ENCODE measurements at regions not wholly inside any gene's neighbourhood (a gene's known extent, or its start where the extent isn't known, plus 50 kb on each side); places are given as distances from the start of the nearest gene placed in this dataset.

DNA sequence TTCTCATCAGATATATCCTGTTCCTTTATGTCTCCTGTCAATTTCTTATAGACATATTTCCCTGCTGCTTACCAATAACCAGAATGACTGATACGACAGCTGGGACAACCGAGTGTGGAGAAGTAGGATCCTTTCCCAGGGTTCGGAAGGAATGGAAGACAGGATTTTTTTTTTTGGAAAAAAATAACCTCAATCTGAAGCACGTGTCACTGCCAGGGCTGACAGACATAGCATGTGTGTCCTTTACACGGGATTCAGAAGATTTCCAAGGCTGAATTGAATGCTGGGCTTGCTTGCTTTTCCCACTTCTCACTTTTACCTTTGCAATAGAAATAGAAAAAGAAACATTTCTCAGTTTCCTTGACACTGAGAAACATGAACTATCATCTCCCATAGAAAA, 245.7 kb downstream of the GRIN2B start:
- intact Hi-C loops (cut with micrococcal nuclease), result no loop called here

GRCh38 chr12:13734584-13735152, 246.7 kb downstream of the GRIN2B start:
- intact Hi-C loops (cut with micrococcal nuclease), result no loop called here
- H3K27ac Mint-ChIP-seq, result no peak overlapping the region

More for the DNA sequence above, 245.7 kb downstream of the GRIN2B start:
- no peak overlapping the region for H3K27ac Mint-ChIP-seq
- peaks cover 8% of the 10 kb centered on the region for H3K27me3 Mint-ChIP-seq
- no peaks in the 10 kb centered on the region for H3K36me3 Mint-ChIP-seq
- no peaks in the 10 kb centered on the region for H3K4me1 Mint-ChIP-seq (ENCODE audit: low read depth)
- POLR2A ChIA-PET, result no interaction called here
- H3K4me3 Mint-ChIP-seq, result no peak overlapping the region
- no peaks in the 10 kb centered on the region for H3K9me3 Mint-ChIP-seq
- CTCF ChIA-PET, result no interaction called here
- no peak for DNase-seq

GRCh38 chr12:13727707-13728195, 253.7 kb downstream of the GRIN2B start:
- ChIA-PET CTCF (no interaction called here), POLR2A (no interaction called here)
- H3K4me3 Mint-ChIP-seq, result no peak overlapping the region
- no peak for DNase-seq
- intact Hi-C loops (cut with micrococcal nuclease), result no loop called here
- peaks cover 4% of the 10 kb centered on the region for H3K27me3 Mint-ChIP-seq
- H3K27ac Mint-ChIP-seq, result no peak overlapping the region
- no peaks in the 10 kb centered on the region for H3K4me1 Mint-ChIP-seq (ENCODE audit: low read depth)
- no peaks in the 10 kb centered on the region for H3K36me3 Mint-ChIP-seq
- H3K9me3 Mint-ChIP-seq, result no peaks in the 10 kb centered on the region

More at GRCh38 chr12:13734584-13735152, 246.7 kb downstream of the GRIN2B start:
- ChIA-PET CTCF (no interaction called here), POLR2A (no interaction called here)
- H3K4me1 Mint-ChIP-seq (ENCODE audit: low read depth), result no peaks in the 10 kb centered on the region
- H3K9me3 Mint-ChIP-seq, result no peaks in the 10 kb centered on the region
- H3K36me3 Mint-ChIP-seq, result no peaks in the 10 kb centered on the region
- H3K27me3 Mint-ChIP-seq, result peaks cover 9% of the 10 kb centered on the region
- DNase-seq, result no peak
- no peak overlapping the region for H3K4me3 Mint-ChIP-seq

DNA sequence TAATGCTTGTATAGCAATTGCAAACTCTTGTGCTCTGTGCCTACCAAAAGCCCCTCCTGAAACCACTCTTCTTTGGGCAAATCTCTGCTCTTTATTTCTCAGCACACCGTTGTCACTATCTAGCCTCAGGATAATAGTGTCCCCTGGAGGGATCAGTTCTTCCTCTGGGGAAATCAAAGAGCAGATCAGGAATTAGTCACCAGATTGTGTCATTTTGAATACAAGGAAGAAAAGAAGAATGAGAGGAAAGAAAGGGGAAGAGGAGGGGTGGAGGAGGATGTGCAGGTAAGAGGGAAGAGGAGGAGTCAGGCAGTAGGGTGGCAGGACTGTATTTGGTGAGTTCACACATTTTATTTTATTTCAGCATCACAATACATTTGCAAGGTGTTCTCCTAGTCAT, 256.4 kb downstream of the GRIN2B start:
- intact Hi-C loops (cut with micrococcal nuclease), result no loop called here
- H3K9me3 Mint-ChIP-seq, result no peaks in the 10 kb centered on the region
- no peaks in the 10 kb centered on the region for H3K4me1 Mint-ChIP-seq (ENCODE audit: low read depth)
- POLR2A ChIA-PET, result no interaction called here
- no peak overlapping the region for H3K27ac Mint-ChIP-seq
- no peaks in the 10 kb centered on the region for H3K27me3 Mint-ChIP-seq
- no peak for DNase-seq
- no peak overlapping the region for H3K4me3 Mint-ChIP-seq
- CTCF ChIA-PET, result no interaction called here
- H3K36me3 Mint-ChIP-seq, result no peaks in the 10 kb centered on the region

GRCh38 chr12:13724136-13724535, 257.3 kb downstream of the GRIN2B start:
- intact Hi-C loops (cut with micrococcal nuclease), result no loop called here
- Mint-ChIP-seq H3K36me3 (no peaks in the 10 kb centered on the region), H3K4me1 (ENCODE audit: low read depth) (no peaks in the 10 kb centered on the region), H3K27ac (no peak overlapping the region), H3K9me3 (no peaks in the 10 kb centered on the region), H3K27me3 (no peaks in the 10 kb centered on the region), H3K4me3 (no peak overlapping the region)
- no peak for DNase-seq
- POLR2A ChIA-PET, result no interaction called here
- CTCF ChIA-PET, result no interaction called here

- ChIA-PET CTCF (no interaction called here), POLR2A (no interaction called here)
- DNase-seq, result no peak
- no peaks in the 10 kb centered on the region for H3K36me3 Mint-ChIP-seq
- H3K4me1 Mint-ChIP-seq (ENCODE audit: low read depth), result no peaks in the 10 kb centered on the region
- intact Hi-C loops (cut with micrococcal nuclease), result no loop called here
- H3K27me3 Mint-ChIP-seq, result no peaks in the 10 kb centered on the region
- H3K9me3 Mint-ChIP-seq, result no peaks in the 10 kb centered on the region
- no peak overlapping the region for H3K27ac Mint-ChIP-seq
- no peak overlapping the region for H3K4me3 Mint-ChIP-seq
Observed at GRCh38 chr12:13719986-13720385, 261.4 kb downstream of the GRIN2B start.

- Mint-ChIP-seq H3K27me3 (no peaks in the 10 kb centered on the region), H3K27ac (no peak overlapping the region), H3K36me3 (no peaks in the 10 kb centered on the region), H3K4me3 (no peak overlapping the region), H3K9me3 (no peaks in the 10 kb centered on the region), H3K4me1 (ENCODE audit: low read depth) (no peaks in the 10 kb centered on the region)
- intact Hi-C loops (cut with micrococcal nuclease), result no loop called here
- ChIA-PET CTCF (no interaction called here), POLR2A (no interaction called here)
- DNase-seq, result no peak
Observed at GRCh38 chr12:13718271-13718670, 263.1 kb downstream of the GRIN2B start.

GRCh38 chr12:13716119-13716518, 265.3 kb downstream of the GRIN2B start:
- CTCF ChIA-PET, result no interaction called here
- intact Hi-C loops (cut with micrococcal nuclease), result no loop called here
- POLR2A ChIA-PET, result no interaction called here

GRCh38 chr12:13713556-13714410, 267.6 kb downstream of the GRIN2B start:
- Mint-ChIP-seq H3K9me3 (no peaks in the 10 kb centered on the region), H3K4me3 (no peak overlapping the region), H3K27ac (no peak overlapping the region), H3K27me3 (no peaks in the 10 kb centered on the region), H3K4me1 (ENCODE audit: low read depth) (no peaks in the 10 kb centered on the region), H3K36me3 (no peaks in the 10 kb centered on the region)
- DNase-seq, result no peak
- POLR2A ChIA-PET, result no interaction called here
- intact Hi-C loops (cut with micrococcal nuclease), result no loop called here
- CTCF ChIA-PET, result no interaction called here

More at GRCh38 chr12:13716119-13716518, 265.3 kb downstream of the GRIN2B start:
- Mint-ChIP-seq H3K27ac (no peak overlapping the region), H3K4me1 (ENCODE audit: low read depth) (no peaks in the 10 kb centered on the region), H3K36me3 (no peaks in the 10 kb centered on the region), H3K27me3 (no peaks in the 10 kb centered on the region), H3K9me3 (no peaks in the 10 kb centered on the region), H3K4me3 (no peak overlapping the region)
- no peak for DNase-seq

DNA sequence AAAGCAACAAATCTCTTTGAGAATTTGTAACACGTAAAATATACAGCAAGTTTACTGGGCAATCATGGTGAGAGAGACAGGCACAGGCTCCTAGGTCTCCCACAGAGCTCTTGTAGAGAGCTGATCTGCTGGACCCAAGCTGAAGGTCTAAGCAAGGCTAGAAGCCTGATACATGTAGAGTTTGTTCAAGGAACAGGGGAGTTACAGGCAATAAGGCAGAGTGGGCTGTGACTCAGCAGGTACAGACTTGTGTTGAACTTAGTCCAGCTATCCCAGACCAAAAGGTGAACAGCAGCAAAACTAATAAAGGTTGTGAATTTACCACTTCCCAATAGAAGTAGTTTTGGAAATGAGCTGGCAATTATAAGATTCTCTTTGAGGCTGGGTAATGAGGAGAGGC, 273.6 kb downstream of the GRIN2B start:
- H3K4me1 Mint-ChIP-seq (ENCODE audit: low read depth), result no peaks in the 10 kb centered on the region
- POLR2A ChIA-PET, result no interaction called here
- H3K27me3 Mint-ChIP-seq, result no peaks in the 10 kb centered on the region
- CTCF ChIA-PET, result no interaction called here
- no peaks in the 10 kb centered on the region for H3K9me3 Mint-ChIP-seq
- no peak for DNase-seq
- H3K27ac Mint-ChIP-seq, result no peak overlapping the region
- intact Hi-C loops (cut with micrococcal nuclease), result no loop called here
- no peaks in the 10 kb centered on the region for H3K36me3 Mint-ChIP-seq
- no peak overlapping the region for H3K4me3 Mint-ChIP-seq

GRCh38 chr12:13702381-13702780, 279.0 kb downstream of the GRIN2B start:
- POLR2A ChIA-PET, result no interaction called here
- no peak for DNase-seq
- Mint-ChIP-seq H3K27me3 (no peaks in the 10 kb centered on the region), H3K27ac (no peak overlapping the region), H3K9me3 (no peaks in the 10 kb centered on the region), H3K36me3 (no peaks in the 10 kb centered on the region), H3K4me1 (ENCODE audit: low read depth) (no peaks in the 10 kb centered on the region), H3K4me3 (no peak overlapping the region)
- intact Hi-C loops (cut with micrococcal nuclease), result no loop called here
- CTCF ChIA-PET, result no interaction called here

DNA sequence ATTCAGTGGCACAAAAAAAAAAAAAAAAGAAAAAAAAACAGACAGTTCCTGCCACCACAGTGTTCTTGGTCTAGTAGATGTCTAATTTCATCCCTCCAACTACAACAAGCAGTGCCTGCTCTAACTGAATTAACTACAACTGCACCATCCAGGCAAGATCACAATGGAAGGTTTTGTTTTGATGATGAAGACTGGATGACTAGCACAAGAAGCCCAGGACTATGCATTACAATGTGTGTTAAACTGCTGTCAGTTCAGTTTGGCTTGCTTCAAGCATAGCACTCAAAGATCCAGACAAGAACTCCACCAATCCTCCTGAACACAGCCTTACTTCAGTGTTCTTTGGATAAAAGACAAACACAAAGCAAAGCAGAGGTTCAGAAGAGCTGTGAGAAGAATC, 279.9 kb downstream of the GRIN2B start:
- intact Hi-C loops (cut with micrococcal nuclease), result no loop called here
- ChIA-PET POLR2A (no interaction called here), CTCF (no interaction called here)
- no peak overlapping the region for H3K27ac Mint-ChIP-seq
- no peak for DNase-seq
- no peak overlapping the region for H3K4me3 Mint-ChIP-seq
- no peaks in the 10 kb centered on the region for H3K4me1 Mint-ChIP-seq (ENCODE audit: low read depth)
- H3K36me3 Mint-ChIP-seq, result no peaks in the 10 kb centered on the region
- H3K27me3 Mint-ChIP-seq, result no peaks in the 10 kb centered on the region
- H3K9me3 Mint-ChIP-seq, result no peaks in the 10 kb centered on the region

GRCh38 chr12:13697973-13698372, 283.4 kb downstream of the GRIN2B start:
- no peak overlapping the region for H3K4me3 Mint-ChIP-seq
- H3K9me3 Mint-ChIP-seq, result no peaks in the 10 kb centered on the region
- no peak for DNase-seq
- ChIA-PET POLR2A (no interaction called here), CTCF (no interaction called here)
- H3K36me3 Mint-ChIP-seq, result no peaks in the 10 kb centered on the region
- H3K27ac Mint-ChIP-seq, result no peak overlapping the region
- no peaks in the 10 kb centered on the region for H3K27me3 Mint-ChIP-seq
- intact Hi-C loops (cut with micrococcal nuclease), result no loop called here
- H3K4me1 Mint-ChIP-seq (ENCODE audit: low read depth), result no peaks in the 10 kb centered on the region

Data from activated CD4-positive, alpha-beta memory T cell treated with anti-CD3 and anti-CD28 coated beads for 36 hours (primary cell).